IMR-90 (cell line): ENCODE measurements at regions not wholly inside any gene's neighbourhood (a gene's known extent, or its start where the extent isn't known, plus 50 kb on each side); places are given as distances from the start of the nearest gene placed in this dataset.

Source experiments
- ATAC-seq: fragments of 200-7000 bp; cut with Tn5 transposase; 2 replicates; pipeline ENCODE4 v1.9.1; 2020; ENCODE audit warnings: low read depth, mild to moderate bottlenecking, moderate library complexity
- BruUV-seq: library from RNA; stranded (reverse); fragments of 400-500 nt; replicated peaks from 2 replicates; lab custom pipeline; 2021; lab: Mats Ljungman, UMichigan
- CTCF ChIA-PET: fragments of 300-600 bp; formaldehyde crosslinking; extraction: SDS; loops from one replicate; lab custom pipeline; 2021; ENCODE audit warnings: antibody characterized with exemption; lab: Yijun Ruan, JAX
- POLR2A ChIA-PET: fragments of 300-600 bp; sonication (Branson Sonifier 250); formaldehyde crosslinking; loops from one replicate; lab custom pipeline; 2022; ENCODE audit warnings: antibody characterized with exemption; ENCODE audit not compliant: unreplicated experiment; lab: Charles Lee
- DNase-seq: peaks from one replicate; pipeline ENCODE4 v3.0.0; 2013
- H2AFZ ChIP-seq: replicated peaks from 2 replicates; pipeline ENCODE3; 2013; ENCODE audit warnings: low read length, mild to moderate bottlenecking; ENCODE audit not compliant: poor library complexity
- H2AK5ac ChIP-seq: 2 replicates; pipeline ENCODE4 v1.6.1; 2013; ENCODE audit warnings: low read depth, low read length, inconsistent platforms
- H2AK9ac ChIP-seq: replicated peaks from 2 replicates; pipeline ENCODE3; 2013; ENCODE audit warnings: mild to moderate bottlenecking, low read depth, low read length, moderate library complexity; ENCODE audit not compliant: poor library complexity
- H2BK120ac ChIP-seq: 2 replicates; pipeline ENCODE4 v1.6.1; 2013; ENCODE audit warnings: low read depth, low read length, inconsistent platforms
- H2BK15ac ChIP-seq: 3 replicates; pipeline ENCODE4 v1.6.1; 2013; ENCODE audit warnings: low read depth, low read length, inconsistent platforms
- H2BK20ac ChIP-seq: 2 replicates; pipeline ENCODE4 v1.6.1; 2013; ENCODE audit warnings: low read depth, mild to moderate bottlenecking, inconsistent platforms, low read length, moderate library complexity
- H2BK5ac ChIP-seq: 2 replicates; pipeline ENCODE4 v1.6.1; 2013; ENCODE audit warnings: mild to moderate bottlenecking, low read depth, low read length, inconsistent platforms; ENCODE audit not compliant: poor library complexity, severe bottlenecking
- H3K14ac ChIP-seq: replicated peaks from 2 replicates; pipeline ENCODE4 v1.6.1; 2013; ENCODE audit warnings: low read depth, low read length, inconsistent platforms
- H3K18ac ChIP-seq: 2 replicates; pipeline ENCODE4 v1.6.1; 2013; ENCODE audit warnings: low read depth, low read length, control low read depth
- H3K23ac ChIP-seq: 2 replicates; pipeline ENCODE4 v1.6.1; 2013; ENCODE audit warnings: low read depth, low read length, inconsistent platforms
- H3K27ac ChIP-seq: 2 replicates; pipeline ENCODE4 v1.5.1; 2013; ENCODE audit warnings: mild to moderate bottlenecking, control low read depth, low read length; ENCODE audit not compliant: insufficient read depth
- H3K27me3 ChIP-seq: 2 replicates; pipeline ENCODE4 v1.6.1; 2013; ENCODE audit warnings: low read length; ENCODE audit not compliant: control insufficient read depth, insufficient read depth
- H3K36me3 ChIP-seq: 2 replicates; pipeline ENCODE4 v1.6.1; 2013; ENCODE audit warnings: low read length, mixed read lengths; ENCODE audit not compliant: control insufficient read depth, insufficient read depth
- H3K4ac ChIP-seq: 2 replicates; pipeline ENCODE4 v1.6.1; 2013; ENCODE audit warnings: low read depth, low read length, inconsistent platforms
- H3K4me1 ChIP-seq: 2 replicates; pipeline ENCODE4 v1.6.1; 2013; ENCODE audit warnings: low read length, mixed read lengths; ENCODE audit not compliant: control insufficient read depth, insufficient read depth
- H3K4me2 ChIP-seq: 2 replicates; pipeline ENCODE4 v1.6.1; 2013; ENCODE audit warnings: low read depth, mild to moderate bottlenecking, control low read depth, low read length, moderate library complexity
- H3K4me3 ChIP-seq: 2 replicates; pipeline ENCODE4 v1.5.1; 2013; ENCODE audit warnings: low read depth, mild to moderate bottlenecking, control low read depth, low read length, moderate library complexity; ENCODE audit not compliant: insufficient read depth
- H3K56ac ChIP-seq: 2 replicates; pipeline ENCODE4 v1.6.1; 2013; ENCODE audit warnings: low read length, inconsistent platforms; ENCODE audit not compliant: insufficient read depth; ENCODE audit errors: extremely low read depth
- H3K79me1 ChIP-seq, 2 experiments: 2 replicates each; pipeline ENCODE4 v1.6.1; 2013; ENCODE audit warnings: low read length in 2 of 2, inconsistent platforms in 1 of 2, low read depth in 1 of 2
- H3K9ac ChIP-seq: 2 replicates; pipeline ENCODE4 v1.6.1; 2013; ENCODE audit warnings: low read depth, low read length, control low read depth
- H3K9me1 ChIP-seq: 2 replicates; pipeline ENCODE4 v1.6.1; 2013; ENCODE audit warnings: low read length, inconsistent platforms; ENCODE audit not compliant: insufficient read depth
- H3K9me3 ChIP-seq: 2 replicates; pipeline ENCODE4 v1.6.1; 2013; ENCODE audit warnings: low read length; ENCODE audit not compliant: control insufficient read depth, insufficient read depth
- H4K20me1 ChIP-seq: 2 replicates; pipeline ENCODE4 v1.6.1; 2013; ENCODE audit warnings: low read length, inconsistent platforms; ENCODE audit not compliant: insufficient read depth
- H4K5ac ChIP-seq: 2 replicates; pipeline ENCODE4 v1.6.1; 2013; ENCODE audit warnings: mild to moderate bottlenecking, low read depth, low read length, control low read depth
- H4K8ac ChIP-seq, 2 experiments: 2 replicates each; pipeline ENCODE4 v1.6.1; 2013; ENCODE audit warnings: low read depth in 2 of 2, low read length in 2 of 2, control low read depth in 1 of 2, inconsistent platforms in 1 of 2
- H4K91ac ChIP-seq: 2 replicates; pipeline ENCODE4 v1.6.1; 2013; ENCODE audit warnings: low read depth, low read length, inconsistent platforms; ENCODE audit not compliant: insufficient read depth
- BHLHE40 ChIP-seq: fragments of 150-350 bp; IDR thresholded peaks from 2 replicates; pipeline ENCODE4 v1.6.1; 2016; ENCODE audit warnings: mild to moderate bottlenecking, low read depth, low read length
- CEBPB ChIP-seq: IDR thresholded peaks from 2 replicates; pipeline ENCODE4 v1.6.1; 2012; ENCODE audit warnings: low read depth, low read length, improper control_type of control experiment
- CHD1 ChIP-seq: IDR thresholded peaks from 2 replicates; pipeline ENCODE4 v1.6.1; 2012; ENCODE audit warnings: low read depth, low read length, improper control_type of control experiment
- CTCF ChIP-seq: conservative IDR thresholded peaks from 2 replicates; pipeline ENCODE4 v1.5.1; 2012; ENCODE audit warnings: mild to moderate bottlenecking, low read depth, low read length, improper control_type of control experiment
- FOS ChIP-seq: fragments of 150-350 bp; IDR thresholded peaks from 2 replicates; pipeline ENCODE4 v1.6.1; 2016; ENCODE audit warnings: low read depth, low read length
- MAZ ChIP-seq: IDR thresholded peaks from 2 replicates; pipeline ENCODE4 v1.6.1; 2012; ENCODE audit warnings: low read depth, mild to moderate bottlenecking, low read length, improper control_type of control experiment, moderate library complexity, borderline replicate concordance
- MXI1 ChIP-seq: IDR thresholded peaks from 2 replicates; pipeline ENCODE4 v1.6.1; 2012; ENCODE audit warnings: low read depth, mild to moderate bottlenecking, low read length, moderate library complexity, borderline replicate concordance
- NFE2L2 ChIP-seq: fragments of 150-350 bp; IDR thresholded peaks from 2 replicates; pipeline ENCODE4 v1.6.1; 2016; ENCODE audit warnings: low read depth, mild to moderate bottlenecking, low read length
- POLR2A ChIP-seq: IDR thresholded peaks from 2 replicates; pipeline ENCODE4 v1.6.1; 2012; ENCODE audit warnings: mild to moderate bottlenecking, low read depth, low read length
- RAD21 ChIP-seq: IDR thresholded peaks from 2 replicates; pipeline ENCODE4 v1.6.1; 2012; ENCODE audit warnings: low read length, improper control_type of control experiment
- RCOR1 ChIP-seq: IDR thresholded peaks from 2 replicates; pipeline ENCODE4 v1.6.1; 2012; ENCODE audit warnings: mild to moderate bottlenecking, low read length, improper control_type of control experiment; ENCODE audit not compliant: insufficient replicate concordance
- RFX5 ChIP-seq: IDR thresholded peaks from 2 replicates; pipeline ENCODE4 v1.8.0; 2012; ENCODE audit warnings: low read depth, mild to moderate bottlenecking, low read length, moderate library complexity
- SMC3 ChIP-seq: fragments of 150-350 bp; IDR thresholded peaks from 2 replicates; pipeline ENCODE4 v1.6.1; 2016; ENCODE audit warnings: low read depth, mild to moderate bottlenecking, antibody characterized with exemption, low read length, moderate library complexity
- USF2 ChIP-seq: fragments of 150-350 bp; IDR thresholded peaks from 2 replicates; pipeline ENCODE4 v1.6.1; 2017; ENCODE audit warnings: mild to moderate bottlenecking, antibody characterized with exemption, low read length, low read depth
- WGBS, 2 experiments: methylation state at CpG; one replicate each; pipeline versions ENCODE4 v1.1.5 to v1.1.7; 2013; ENCODE audit warnings: missing lambda C conversion rate in 2 of 2; ENCODE audit not compliant: insufficient read length in 1 of 2; ENCODE audit errors: extremely low coverage in 2 of 2; 5-methylcytosine and 5-hydroxymethylcytosine counted together
- dilution Hi-C: fragments of 300-500 bp; cut with HindIII; formaldehyde crosslinking; loops from one replicate; pipeline ENCODE4 v1.14.3; 2018; ENCODE audit warnings: low sequenced_read_pairs; ENCODE audit not compliant: unreplicated experiment
- in situ Hi-C: fragments of 300-500 bp; cut with MboI; formaldehyde crosslinking; loops from 3 replicates; pipeline ENCODE4 v1.14.3; 2019; ENCODE audit warnings: low sequenced_read_pairs, inconsistent platforms, mixed read lengths
- intact Hi-C: fragments of 100-400 bp; cut with micrococcal nuclease; formaldehyde crosslinking; loops from 2 replicates; pipeline ENCODE4 v1.10.0; 2022

GRCh38 chrX:128543114-128543513 is 490.9 kb upstream of the ACTRT1 start:
- H2BK5ac ChIP-seq = no peak overlapping the region
- no peak overlapping the region for H2BK120ac ChIP-seq
- intact Hi-C loops (no loop called here), dilution Hi-C loops (no loop called here), in situ Hi-C loops (no loop called here)
- no peak overlapping the region for H2BK20ac ChIP-seq
- no peak overlapping the region for H3K14ac ChIP-seq
- BruUV-seq = no TSS peak
- H4K20me1 ChIP-seq = no peaks in the 10 kb centered on the region
- H4K5ac ChIP-seq = no peak overlapping the region
- no peak for ATAC-seq
- no peak overlapping the region for H2AK9ac ChIP-seq
- no peaks in the 10 kb centered on the region for H3K27me3 ChIP-seq
- H4K91ac ChIP-seq = no peak overlapping the region
- H3K4ac ChIP-seq = no peak overlapping the region
- H3K4me3 ChIP-seq = no peak overlapping the region
- H2AK5ac ChIP-seq = no peak overlapping the region
- peaks cover 4% of the 10 kb centered on the region; the same call in 1 of the 2 replicates for H3K9me3 ChIP-seq
- H3K23ac ChIP-seq = no peak overlapping the region
- no peak overlapping the region for H3K9ac ChIP-seq
- H3K27ac ChIP-seq = no peak overlapping the region
- no peak overlapping the region for H2BK15ac ChIP-seq
- ChIA-PET POLR2A (no interaction called here), CTCF (no interaction called here)
- no peak overlapping the region for H3K4me2 ChIP-seq
- no peak overlapping the region for H3K18ac ChIP-seq
- no CpG with 5 or more reads among the region's 5 CpGs for WGBS, 2 experiments
- H3K9me1 ChIP-seq = no peaks in the 10 kb centered on the region
- no peak overlapping the region for H4K8ac ChIP-seq
- no peaks in the 10 kb centered on the region for H3K36me3 ChIP-seq
- TF ChIP-seq SMC3 (no peak), RAD21 (no peak), CHD1 (no peak), CEBPB (no peak), RCOR1 (no peak), MAZ (no peak), RFX5 (no peak), CTCF (no peak), USF2 (no peak), FOS (no peak), MXI1 (no peak), NFE2L2 (no peak), POLR2A (no peak), BHLHE40 (no peak)
- H3K4me1 ChIP-seq = no peaks in the 10 kb centered on the region
- DNase-seq = no peak
- H2AFZ ChIP-seq = no peak overlapping the region
- no peaks in the 10 kb centered on the region for H3K79me1 ChIP-seq
- H3K56ac ChIP-seq = no peak overlapping the region
